NCI-H69 (cell line): ENCODE measurements at regions not wholly inside any gene's neighbourhood (a gene's known extent, or its start where the extent isn't known, plus 50 kb on each side); places are given as distances from the start of the nearest gene placed in this dataset.

ENCODE experiments used
- DNase-seq: peaks from one replicate; lab custom pipeline; 2025; lab: John Stamatoyannopoulos, UW

DNA sequence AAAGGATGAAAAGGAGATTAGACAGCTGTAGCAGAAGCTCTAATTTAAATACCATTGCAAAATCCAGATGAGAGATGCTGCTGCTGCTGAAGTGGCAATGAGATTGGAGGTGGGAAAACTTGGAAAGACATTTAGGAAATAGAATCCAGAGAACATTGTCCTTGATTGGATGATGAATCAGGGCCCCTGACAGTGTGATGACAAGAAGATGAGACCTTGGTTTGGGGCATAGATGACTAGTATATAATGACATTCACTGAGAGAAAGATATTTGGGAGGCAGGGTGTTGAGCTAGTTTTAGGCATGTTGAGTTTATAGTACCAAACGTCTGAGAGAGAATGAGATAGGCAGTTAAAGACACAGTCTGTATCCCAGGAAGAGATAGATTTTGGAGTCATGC is 311.5 kb upstream of the MPDZ start:
- no peak for DNase-seq

GRCh38 chr9:13589034-13589737 is 309.7 kb upstream of the MPDZ start:
- no peak for DNase-seq

GRCh38 chr9:13588151-13589033 is 308.9 kb upstream of the MPDZ start:
- no peak for DNase-seq

DNA sequence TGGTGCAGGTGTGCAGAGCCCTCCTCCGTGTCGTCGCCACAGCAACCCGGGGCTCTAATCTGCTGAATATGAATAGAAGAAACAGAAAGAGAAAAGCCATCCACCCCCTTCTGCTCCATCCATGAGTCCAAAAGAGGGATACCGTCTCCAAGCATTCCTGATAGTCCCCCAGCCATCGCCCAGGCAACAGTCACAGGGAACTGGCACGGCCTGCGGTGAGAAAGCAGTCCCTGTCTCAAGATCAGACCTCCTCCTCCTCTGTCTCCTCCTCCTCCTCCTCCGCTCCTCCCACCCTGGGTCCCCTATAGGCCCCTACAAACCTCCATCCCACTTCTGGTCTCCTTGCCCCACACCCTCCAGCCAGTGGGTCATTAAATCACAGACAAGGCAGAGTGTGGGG is 308.1 kb upstream of the MPDZ start:
- DNase-seq: no peak

DNA sequence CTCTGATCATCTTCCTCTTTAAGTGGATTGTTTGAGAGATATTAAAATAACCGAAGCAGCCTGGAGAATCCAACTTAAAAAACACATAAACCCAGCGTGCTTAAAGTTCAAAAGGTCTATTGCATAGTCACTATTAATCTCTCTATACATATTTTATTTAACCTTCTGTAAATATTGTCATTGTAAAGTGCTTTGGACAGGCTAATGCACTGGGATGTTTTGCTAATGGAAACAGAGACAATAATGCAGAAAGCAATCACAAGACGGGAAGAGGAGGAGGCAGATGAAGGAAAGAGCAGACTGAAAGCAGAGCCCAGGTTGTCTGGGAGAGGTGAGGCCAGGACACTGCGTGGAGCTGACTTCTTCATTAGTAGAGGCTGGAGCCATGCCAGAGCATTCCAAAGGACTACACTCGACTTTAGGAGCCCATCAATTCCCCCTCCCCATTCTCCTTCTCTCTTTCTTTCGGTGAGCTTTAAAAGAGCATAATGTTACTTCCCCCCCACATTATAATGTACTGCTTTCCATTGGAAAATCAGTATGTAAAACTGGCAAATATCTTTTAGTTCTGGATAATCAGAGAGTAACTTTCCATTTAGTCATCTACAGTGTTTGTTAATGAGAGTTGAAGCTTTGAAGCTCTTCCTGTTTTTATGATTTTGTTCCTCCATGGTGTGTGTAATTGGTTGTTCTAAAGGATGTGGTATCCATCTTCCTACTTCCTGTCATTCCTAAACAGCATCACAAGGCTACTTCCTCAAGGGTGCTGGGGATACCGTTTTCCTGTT is 307.3 kb upstream of the MPDZ start:
- peak; percentile 28 for DNase-seq

GRCh38 chr9:13580760-13581159 is 301.3 kb upstream of the MPDZ start:
- DNase-seq: peak; percentile 15

DNA sequence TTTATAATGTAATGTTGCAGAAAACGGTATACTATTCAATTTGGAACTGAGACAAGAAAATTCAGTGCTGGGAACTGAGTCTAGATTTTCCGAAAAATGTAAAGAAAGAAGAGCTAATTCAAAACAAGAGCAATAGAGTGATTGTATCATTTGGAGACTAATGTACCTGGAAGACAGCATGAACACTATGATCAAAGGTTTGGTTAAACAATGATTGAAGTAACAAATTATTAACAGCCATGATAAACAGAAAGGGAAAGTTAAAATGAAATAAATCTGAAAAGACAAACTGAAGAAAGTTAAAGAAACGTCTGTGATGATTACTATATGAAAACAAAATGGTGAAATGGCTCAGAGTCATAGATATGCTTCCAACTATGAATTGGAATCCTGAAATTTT is 300.6 kb upstream of the MPDZ start:
- DNase-seq: no peak

DNA sequence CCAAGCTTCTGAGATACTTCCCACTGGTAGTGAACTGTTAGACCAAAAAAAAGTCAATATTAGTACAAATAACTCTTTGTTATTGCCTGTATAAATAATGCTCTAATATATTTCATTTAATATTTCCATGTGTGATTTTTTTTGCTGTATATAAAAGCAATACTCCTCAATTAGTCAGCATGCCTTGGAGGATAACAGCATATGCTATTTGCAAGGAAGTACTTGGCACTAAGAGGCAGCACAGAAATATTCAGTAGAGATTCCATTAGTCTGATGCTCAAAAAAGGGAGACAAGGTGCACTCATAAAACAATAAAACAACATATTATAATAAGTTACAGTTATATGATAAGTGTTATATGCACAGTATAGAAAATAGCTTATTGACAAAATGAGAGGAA is 296.6 kb upstream of the MPDZ start:
- no peak for DNase-seq

DNA sequence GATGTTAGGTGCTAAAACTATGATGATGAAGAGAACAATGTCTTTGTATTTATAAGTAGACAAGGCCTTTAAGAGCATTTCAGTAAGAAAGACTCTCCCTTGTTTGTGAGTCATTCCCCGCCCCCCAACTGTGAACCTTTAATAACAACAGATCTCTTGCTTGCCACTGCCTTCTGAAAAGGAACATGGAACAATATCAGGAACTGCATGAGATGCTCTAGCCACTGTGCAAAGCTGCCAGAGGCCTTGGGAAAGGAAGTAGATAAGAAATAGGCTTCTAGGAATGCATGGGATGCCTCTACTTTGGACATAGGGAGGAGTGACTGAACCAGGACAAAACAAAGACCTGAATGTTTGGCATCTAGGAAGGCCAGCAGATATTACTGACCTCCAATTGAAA is 296.1 kb upstream of the MPDZ start:
- no peak for DNase-seq

- DNase-seq: no peak
Measured at GRCh38 chr9:13570068-13570974, 290.8 kb upstream of the MPDZ start.

DNA sequence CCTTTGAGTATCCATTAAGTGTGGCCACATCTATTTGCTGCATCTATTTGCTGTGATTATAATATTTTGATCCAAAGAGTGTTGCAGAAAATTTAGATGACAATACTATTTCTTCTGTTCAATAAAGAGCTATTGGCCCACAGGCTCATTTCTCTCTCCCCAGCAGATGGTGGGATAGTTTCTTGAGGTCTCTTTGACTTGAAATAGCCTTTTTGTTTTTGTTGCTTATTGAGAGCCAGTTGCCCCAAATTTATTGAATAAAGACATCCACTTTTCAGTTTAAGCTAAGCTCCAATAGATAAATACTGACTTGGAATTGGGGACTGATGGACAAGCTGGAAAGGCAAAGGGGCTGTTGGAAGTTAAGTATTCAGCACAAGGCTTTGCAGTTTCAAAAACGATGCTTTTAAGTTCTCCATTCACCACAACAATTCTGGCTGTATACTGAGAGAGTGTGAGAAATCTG is 290.1 kb upstream of the MPDZ start:
- peak; percentile 56 for DNase-seq

- peak; percentile 95 for DNase-seq
Measured at GRCh38 chr9:13568841-13569601, 289.5 kb upstream of the MPDZ start.

GRCh38 chr9:13568405-13568804 is 288.9 kb upstream of the MPDZ start:
- peak; percentile 82 for DNase-seq

GRCh38 chr9:13567833-13568232 is 288.3 kb upstream of the MPDZ start:
- DNase-seq: no peak

DNA sequence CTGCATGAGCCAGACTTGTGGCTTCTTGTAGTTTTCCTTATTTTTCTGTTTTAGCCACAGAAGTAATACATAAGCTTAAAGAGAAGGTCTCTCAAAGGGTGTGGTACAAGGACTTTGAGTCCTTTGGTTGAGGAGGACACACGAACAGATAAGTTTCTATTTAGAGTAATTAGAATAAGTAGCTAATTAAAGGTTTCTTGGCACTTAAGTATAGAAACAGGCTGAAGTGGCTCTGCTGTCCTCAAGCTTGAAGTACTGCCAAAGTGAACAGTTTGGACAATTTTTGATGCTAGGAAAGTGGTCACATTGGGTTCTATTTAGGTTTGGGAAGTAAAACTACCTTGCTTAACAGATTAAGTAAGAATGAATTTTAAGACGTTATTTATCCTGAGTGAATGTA is 278.3 kb upstream of the MPDZ start:
- peak; percentile 41 for DNase-seq

DNA sequence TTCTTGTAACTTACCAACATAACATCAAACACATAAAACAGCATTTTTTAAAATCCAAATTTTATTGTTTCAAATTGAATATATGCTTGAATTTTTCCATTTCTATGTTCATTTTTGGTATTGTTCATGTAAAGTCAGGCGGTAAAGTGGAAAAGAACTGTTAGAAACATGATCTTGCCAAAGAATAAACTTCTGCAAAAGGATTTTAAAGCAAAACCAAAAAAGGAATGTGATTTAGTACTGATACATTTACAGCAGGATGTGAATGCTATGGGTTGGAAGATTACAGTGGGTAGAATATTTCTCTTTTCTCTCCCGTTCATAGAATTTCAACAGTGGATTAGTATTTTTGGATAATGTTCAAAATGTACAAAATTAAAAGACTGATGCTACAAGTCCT is 277.2 kb upstream of the MPDZ start:
- DNase-seq: no peak

GRCh38 chr9:13555989-13556500 is 276.6 kb upstream of the MPDZ start:
- peak; percentile 57 for DNase-seq

DNA sequence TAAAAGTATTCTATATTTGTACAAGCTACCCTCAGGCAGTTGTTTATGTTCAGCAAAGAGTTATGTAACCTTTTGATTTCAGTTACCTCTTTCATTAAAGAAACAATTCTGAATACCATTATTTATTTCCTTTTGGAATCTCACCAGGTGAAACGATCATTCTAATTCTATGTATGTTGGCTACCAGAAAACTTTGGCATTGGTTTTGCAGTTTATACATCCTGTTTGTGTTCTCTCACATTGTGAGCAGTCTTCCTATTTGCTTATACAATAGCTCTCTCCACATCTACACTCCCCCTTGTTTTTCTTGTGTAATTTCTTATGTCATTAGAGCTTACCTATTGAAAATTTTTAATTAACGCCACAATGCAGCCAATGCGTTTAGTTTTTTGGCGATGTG is 276.0 kb upstream of the MPDZ start:
- peak; percentile 57 for DNase-seq

DNA sequence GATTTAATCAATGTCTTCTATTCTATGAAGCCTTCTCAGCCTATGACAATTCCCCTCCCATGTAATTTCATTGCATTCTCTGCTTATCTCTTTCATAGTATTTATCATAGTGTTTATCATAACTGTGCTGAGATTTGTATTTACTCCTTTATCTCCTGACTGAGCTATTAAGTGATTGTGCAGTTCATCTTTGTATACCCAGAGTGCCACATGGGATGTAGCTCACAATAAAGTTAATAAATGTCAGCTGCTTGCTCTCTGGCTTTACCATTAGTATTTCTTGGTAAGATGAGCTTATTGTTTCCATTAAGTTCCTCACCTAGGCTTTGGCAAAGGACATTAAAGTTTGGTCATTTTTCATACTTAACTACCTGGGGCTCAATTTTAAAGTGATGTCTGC is 275.1 kb upstream of the MPDZ start:
- DNase-seq: peak; percentile 28

GRCh38 chr9:13552606-13553215 is 273.2 kb upstream of the MPDZ start:
- peak; percentile 75 for DNase-seq
